ENCODE measurements at regions not wholly inside any gene's neighbourhood (a gene's known extent, or its start where the extent isn't known, plus 50 kb on each side); places are given as distances from the start of the nearest gene placed in this dataset.

DNA sequence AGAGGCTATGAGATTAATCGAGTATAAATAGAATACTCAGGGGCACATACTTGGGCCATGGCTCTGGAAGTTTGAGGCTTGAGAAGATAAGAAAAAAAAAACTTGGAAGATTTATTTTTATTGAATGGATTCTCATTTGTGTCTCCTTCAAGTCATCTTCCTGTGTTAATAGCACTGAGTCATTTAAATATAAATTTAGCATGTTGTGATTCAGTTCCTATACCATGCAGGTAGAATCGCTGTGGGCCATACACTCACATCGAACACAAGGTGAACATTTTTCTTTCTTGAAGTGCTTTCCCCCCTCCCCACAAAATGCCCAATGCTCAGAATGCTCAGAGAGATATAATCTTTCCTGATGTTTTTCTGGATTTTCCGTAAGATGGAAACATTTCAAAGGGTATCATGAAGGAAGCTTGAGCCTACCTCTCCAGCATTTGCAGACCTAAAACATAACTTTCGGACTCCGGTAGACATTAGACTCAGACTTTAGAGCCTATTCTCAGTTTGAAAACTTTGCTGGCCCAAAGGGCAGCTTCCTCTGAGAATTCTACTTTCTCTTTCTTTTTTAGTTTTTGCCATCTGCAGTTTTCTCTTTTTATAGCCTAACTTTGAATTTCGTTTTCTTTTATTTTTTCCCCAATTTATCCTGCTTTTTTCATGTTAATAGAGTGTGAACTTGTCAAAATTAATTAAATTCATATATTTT, 737.6 kb upstream of the NUDT12 start:
- ChIA-PET POLR2A (no interaction called here), CTCF (no interaction called here)
- H3K27me3 ChIP-seq (ENCODE audit: control insufficient read depth, insufficient read depth, low read length) = no peaks in the 10 kb centered on the region
- no peak overlapping the region for H3K27ac ChIP-seq (ENCODE audit: low read depth, low read length)
- DNase-seq (ENCODE audit: low read depth, low spot score) = no peak
- no peaks in the 10 kb centered on the region for H3K9me3 ChIP-seq (ENCODE audit: control insufficient read depth, insufficient read depth, low read length)
- no peak overlapping the region for H3K4me3 ChIP-seq (ENCODE audit: low read depth, low read length)
- TF ChIP-seq, protein P1, sequence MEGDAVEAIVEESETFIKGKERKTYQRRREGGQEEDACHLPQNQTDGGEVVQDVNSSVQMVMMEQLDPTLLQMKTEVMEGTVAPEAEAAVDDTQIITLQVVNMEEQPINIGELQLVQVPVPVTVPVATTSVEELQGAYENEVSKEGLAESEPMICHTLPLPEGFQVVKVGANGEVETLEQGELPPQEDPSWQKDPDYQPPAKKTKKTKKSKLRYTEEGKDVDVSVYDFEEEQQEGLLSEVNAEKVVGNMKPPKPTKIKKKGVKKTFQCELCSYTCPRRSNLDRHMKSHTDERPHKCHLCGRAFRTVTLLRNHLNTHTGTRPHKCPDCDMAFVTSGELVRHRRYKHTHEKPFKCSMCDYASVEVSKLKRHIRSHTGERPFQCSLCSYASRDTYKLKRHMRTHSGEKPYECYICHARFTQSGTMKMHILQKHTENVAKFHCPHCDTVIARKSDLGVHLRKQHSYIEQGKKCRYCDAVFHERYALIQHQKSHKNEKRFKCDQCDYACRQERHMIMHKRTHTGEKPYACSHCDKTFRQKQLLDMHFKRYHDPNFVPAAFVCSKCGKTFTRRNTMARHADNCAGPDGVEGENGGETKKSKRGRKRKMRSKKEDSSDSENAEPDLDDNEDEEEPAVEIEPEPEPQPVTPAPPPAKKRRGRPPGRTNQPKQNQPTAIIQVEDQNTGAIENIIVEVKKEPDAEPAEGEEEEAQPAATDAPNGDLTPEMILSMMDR (IDR thresholded peaks at IDR 0.05; ENCODE audit: low read depth, low read length) = no peak

GRCh38 chr5:104298518-104298917, 735.9 kb upstream of the NUDT12 start:
- no peaks in the 10 kb centered on the region for H3K9me3 ChIP-seq (ENCODE audit: control insufficient read depth, insufficient read depth, low read length)
- no peaks in the 10 kb centered on the region for H3K27me3 ChIP-seq (ENCODE audit: control insufficient read depth, insufficient read depth, low read length)
- DNase-seq (ENCODE audit: low read depth, low spot score) = no peak
- TF ChIP-seq, protein P1 (IDR thresholded peaks at IDR 0.05; ENCODE audit: low read depth, low read length) = no peak
- H3K4me3 ChIP-seq (ENCODE audit: low read depth, low read length) = no peak overlapping the region
- POLR2A ChIA-PET = no interaction called here
- no peak overlapping the region for H3K27ac ChIP-seq (ENCODE audit: low read depth, low read length)
- CTCF ChIA-PET = no interaction called here

DNA sequence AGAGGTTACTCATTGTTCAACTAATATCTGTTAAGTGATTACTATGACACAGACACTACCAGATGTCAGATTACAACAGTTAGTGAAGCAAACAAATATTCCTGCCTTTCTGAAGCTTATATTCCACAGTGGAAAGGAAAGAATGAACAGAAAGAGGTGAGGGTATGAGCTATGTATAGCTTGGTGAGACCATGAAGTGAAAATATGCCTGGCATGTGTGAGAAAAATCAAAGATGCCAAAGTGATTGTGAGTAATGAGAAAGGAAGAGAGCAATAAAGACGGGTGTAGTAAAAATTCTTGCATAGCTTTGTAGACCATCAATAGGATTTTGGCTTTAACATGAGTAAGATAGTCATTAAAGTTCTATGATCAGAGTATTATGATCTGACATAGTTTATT, 734.5 kb upstream of the NUDT12 start:
- ChIA-PET POLR2A (no interaction called here), CTCF (no interaction called here)
- Histone ChIP-seq H3K4me3 (ENCODE audit: low read depth, low read length) (no peak overlapping the region), H3K27ac (ENCODE audit: low read depth, low read length) (no peak overlapping the region), H3K9me3 (ENCODE audit: control insufficient read depth, insufficient read depth, low read length) (no peaks in the 10 kb centered on the region), H3K27me3 (ENCODE audit: control insufficient read depth, insufficient read depth, low read length) (no peaks in the 10 kb centered on the region)
- DNase-seq (ENCODE audit: low read depth, low spot score) = no peak
- TF ChIP-seq, protein P1 (IDR thresholded peaks at IDR 0.05; ENCODE audit: low read depth, low read length) = no peak

- Histone ChIP-seq H3K27me3 (ENCODE audit: control insufficient read depth, insufficient read depth, low read length) (no peaks in the 10 kb centered on the region), H3K9me3 (ENCODE audit: control insufficient read depth, insufficient read depth, low read length) (no peaks in the 10 kb centered on the region), H3K4me3 (ENCODE audit: low read depth, low read length) (no peak overlapping the region), H3K27ac (ENCODE audit: low read depth, low read length) (no peak overlapping the region)
- TF ChIP-seq, protein P1 (IDR thresholded peaks at IDR 0.05; ENCODE audit: low read depth, low read length) = no peak
- no peak for DNase-seq (ENCODE audit: low read depth, low spot score)
- POLR2A ChIA-PET = no interaction called here
- CTCF ChIA-PET = no interaction called here
These were observed 733.4 kb upstream of the NUDT12 start for GRCh38 chr5:104295991-104296390.

GRCh38 chr5:104283136-104283535, 720.5 kb upstream of the NUDT12 start:
- ChIA-PET POLR2A (no interaction called here), CTCF (no interaction called here)

More at GRCh38 chr5:104283136-104283535, 720.5 kb upstream of the NUDT12 start:
- no peak for DNase-seq (ENCODE audit: low read depth, low spot score)
- Histone ChIP-seq H3K27me3 (ENCODE audit: control insufficient read depth, insufficient read depth, low read length) (no peaks in the 10 kb centered on the region), H3K9me3 (ENCODE audit: control insufficient read depth, insufficient read depth, low read length) (no peaks in the 10 kb centered on the region), H3K27ac (ENCODE audit: low read depth, low read length) (no peak overlapping the region), H3K4me3 (ENCODE audit: low read depth, low read length) (no peak overlapping the region)
- TF ChIP-seq, protein P1 (IDR thresholded peaks at IDR 0.05; ENCODE audit: low read depth, low read length) = no peak
